Uterus (tissue), 3 donors: ENCODE measurements at regions not wholly inside any gene's neighbourhood (a gene's known extent, or its start where the extent isn't known, plus 50 kb on each side); places are given as distances from the start of the nearest gene placed in this dataset.

Experiments
- DNase-seq, 2 donors: peaks; one replicate each; pipeline ENCODE4 v3.0.0-alpha.2; 2019 to 2020
- H3K27ac ChIP-seq, 2 donors: fragments of 200-600 bp; sonication (generic); 1 replicate in 1 of 2; 2 replicates in 1 of 2; pipeline ENCODE4 v1.5.1; 2016 to 2018
- H3K27me3 ChIP-seq, 2 donors: fragments of 200-600 bp; sonication (generic); one replicate each; pipeline ENCODE4 v1.5.1; 2018 to 2019; ENCODE audit warnings: control low read depth in 1 of 2
- H3K36me3 ChIP-seq, 2 donors: fragments of 200-600 bp; sonication (generic); one replicate each; pipeline ENCODE4 v1.5.1; 2019; ENCODE audit warnings: control low read depth in 1 of 2
- H3K4me1 ChIP-seq, 2 donors: fragments of 200-600 bp; sonication (generic); one replicate each; pipeline ENCODE4 v1.5.1; 2018 to 2019; ENCODE audit warnings: control low read depth in 1 of 2
- H3K4me3 ChIP-seq, 2 donors: fragments of 200-600 bp; sonication (generic); 1 replicate in 1 of 2; 2 replicates in 1 of 2; pipeline ENCODE4 v1.5.1; 2018 to 2019; ENCODE audit warnings: mild to moderate bottlenecking in 1 of 2
- H3K9me3 ChIP-seq, 2 donors: fragments of 200-600 bp; sonication (generic); one replicate each; pipeline ENCODE4 v1.5.1; 2019; ENCODE audit warnings: control low read depth in 1 of 2
- POLR2A ChIP-seq, 2 donors: fragments of 450-650 bp; IDR thresholded peaks; one replicate each; pipeline ENCODE4 v1.6.1; 2016; ENCODE audit warnings: antibody characterized with exemption in 2 of 2, mild to moderate bottlenecking in 1 of 2, moderate library complexity in 1 of 2
- intact Hi-C: fragments of 100-400 bp; cut with DNase I; formaldehyde crosslinking; loops from one replicate; pipeline ENCODE4 v1.15.1; 2023; ENCODE audit warnings: low total_unique reads
- TF ChIP-seq, protein P1 (sequence below), 4 experiments: fragments of 200-600 bp in 2 of 4; fragments of 450-650 bp in 2 of 4; sonication (generic) in 2 of 4; IDR thresholded peaks; one replicate each; pipeline ENCODE4 v1.5.1; 2016 to 2019; ENCODE audit warnings: antibody characterized with exemption in 4 of 4, mild to moderate bottlenecking in 2 of 4, moderate library complexity in 1 of 4
- donor health status: DM: yes; HTN: yes; CAD: no.

GRCh38 chr3:18134386-18135059 is 290.6 kb downstream of the SATB1 start:
- Histone ChIP-seq H3K9me3 (no peaks in the 10 kb centered on the region), H3K27ac (no peak overlapping the region), H3K4me3 (no peak overlapping the region), H3K27me3 (no peaks in the 10 kb centered on the region), H3K4me1 (no peaks in the 10 kb centered on the region), H3K36me3 (no peaks in the 10 kb centered on the region)
- DNase-seq, result no peak
- intact Hi-C loops, result no loop called here
- TF ChIP-seq, protein P1, sequence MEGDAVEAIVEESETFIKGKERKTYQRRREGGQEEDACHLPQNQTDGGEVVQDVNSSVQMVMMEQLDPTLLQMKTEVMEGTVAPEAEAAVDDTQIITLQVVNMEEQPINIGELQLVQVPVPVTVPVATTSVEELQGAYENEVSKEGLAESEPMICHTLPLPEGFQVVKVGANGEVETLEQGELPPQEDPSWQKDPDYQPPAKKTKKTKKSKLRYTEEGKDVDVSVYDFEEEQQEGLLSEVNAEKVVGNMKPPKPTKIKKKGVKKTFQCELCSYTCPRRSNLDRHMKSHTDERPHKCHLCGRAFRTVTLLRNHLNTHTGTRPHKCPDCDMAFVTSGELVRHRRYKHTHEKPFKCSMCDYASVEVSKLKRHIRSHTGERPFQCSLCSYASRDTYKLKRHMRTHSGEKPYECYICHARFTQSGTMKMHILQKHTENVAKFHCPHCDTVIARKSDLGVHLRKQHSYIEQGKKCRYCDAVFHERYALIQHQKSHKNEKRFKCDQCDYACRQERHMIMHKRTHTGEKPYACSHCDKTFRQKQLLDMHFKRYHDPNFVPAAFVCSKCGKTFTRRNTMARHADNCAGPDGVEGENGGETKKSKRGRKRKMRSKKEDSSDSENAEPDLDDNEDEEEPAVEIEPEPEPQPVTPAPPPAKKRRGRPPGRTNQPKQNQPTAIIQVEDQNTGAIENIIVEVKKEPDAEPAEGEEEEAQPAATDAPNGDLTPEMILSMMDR (IDR thresholded peaks at IDR 0.05), result no peak
- no peak for TF ChIP-seq POLR2A (IDR thresholded peaks at IDR 0.05)

GRCh38 chr3:18132991-18133390 is 292.1 kb downstream of the SATB1 start:
- no peaks in the 10 kb centered on the region for H3K4me1 ChIP-seq
- intact Hi-C loops, result no loop called here
- H3K36me3 ChIP-seq, result no peaks in the 10 kb centered on the region
- no peak for TF ChIP-seq POLR2A (IDR thresholded peaks at IDR 0.05)
- TF ChIP-seq, protein P1 (IDR thresholded peaks at IDR 0.05), result no peak
- no peak for DNase-seq
- no peak overlapping the region for H3K27ac ChIP-seq
- H3K27me3 ChIP-seq, result no peaks in the 10 kb centered on the region
- no peak overlapping the region for H3K4me3 ChIP-seq
- H3K9me3 ChIP-seq, result no peaks in the 10 kb centered on the region

DNA sequence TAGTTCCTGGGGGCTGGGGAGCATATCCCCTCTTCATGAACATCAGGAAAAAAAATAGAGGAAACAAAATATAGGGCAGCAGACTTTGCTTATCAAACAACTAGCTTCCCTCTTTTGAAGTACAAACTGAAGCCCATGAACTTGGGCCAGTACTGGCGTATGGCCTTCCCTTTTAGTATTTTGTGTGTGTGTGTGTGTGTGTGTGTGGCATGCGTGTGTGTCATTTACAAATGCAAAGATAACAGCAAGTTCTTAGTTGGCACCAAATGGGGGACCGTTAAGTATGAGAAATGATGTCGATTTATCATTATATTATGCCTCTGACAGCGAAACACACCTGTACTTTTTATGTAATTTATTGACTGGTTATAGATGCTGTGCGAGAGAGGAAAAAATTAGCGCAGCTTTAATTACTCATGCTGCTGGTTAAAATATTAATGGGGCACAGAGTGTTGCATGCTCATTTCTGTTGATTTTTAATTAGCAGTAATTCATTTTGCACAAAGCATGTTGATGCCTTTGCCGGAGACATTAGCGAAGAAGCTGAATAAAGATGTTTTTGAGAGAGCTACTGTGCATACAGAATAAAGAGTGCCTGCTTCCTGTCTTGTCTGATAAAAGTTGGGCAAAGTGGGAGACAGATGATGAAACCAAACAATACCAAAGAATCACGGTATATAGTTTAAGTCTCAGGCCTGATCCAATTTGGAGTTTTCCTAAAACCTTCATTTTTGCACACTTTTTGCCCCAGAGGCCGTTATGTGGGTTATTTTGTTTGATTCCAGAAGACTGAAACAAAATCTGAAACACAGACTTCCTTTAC is 297.1 kb downstream of the SATB1 start:
- H3K27ac ChIP-seq, result no peak overlapping the region
- H3K27me3 ChIP-seq, result no peaks in the 10 kb centered on the region
- no peak overlapping the region for H3K4me3 ChIP-seq
- H3K9me3 ChIP-seq, result no peaks in the 10 kb centered on the region
- TF ChIP-seq, protein P1 (IDR thresholded peaks at IDR 0.05), result no peak
- no peak for TF ChIP-seq POLR2A (IDR thresholded peaks at IDR 0.05)
- H3K4me1 ChIP-seq, result no peaks in the 10 kb centered on the region
- H3K36me3 ChIP-seq, result no peaks in the 10 kb centered on the region
- no peak for DNase-seq
- intact Hi-C loops, result no loop called here

DNA sequence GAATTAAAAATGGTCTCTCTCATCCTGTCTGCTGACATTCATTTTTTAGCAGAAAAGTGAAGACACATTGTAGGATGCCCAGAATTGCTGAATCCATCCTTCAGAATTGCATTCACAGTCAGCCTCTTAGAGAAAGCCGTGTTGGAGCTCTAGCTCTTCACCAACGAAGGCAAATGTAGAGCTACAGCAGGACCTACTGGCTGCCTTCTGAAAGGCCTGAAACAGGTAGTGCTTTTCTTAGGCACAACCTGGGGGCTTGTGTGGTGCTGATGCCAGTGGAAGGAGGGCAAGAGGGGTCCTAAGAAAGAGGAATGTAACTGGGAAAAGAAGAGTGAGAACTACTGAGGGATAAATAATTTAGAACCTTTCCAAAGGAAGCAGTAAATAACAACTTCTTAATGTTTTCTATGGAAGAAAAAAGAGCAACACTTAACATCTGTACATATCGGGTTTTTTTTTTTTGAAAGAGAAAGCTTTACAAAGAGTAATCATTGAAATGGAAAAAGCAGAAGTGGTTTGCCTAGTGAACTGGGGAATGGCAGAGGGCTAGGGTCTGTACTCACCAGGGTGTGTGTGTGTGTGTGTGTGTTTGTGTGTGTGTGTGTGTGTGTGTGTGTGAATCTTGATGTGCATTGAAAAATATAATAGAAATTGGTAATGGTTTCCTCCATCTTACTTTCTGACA is 297.8 kb downstream of the SATB1 start:
- Histone ChIP-seq H3K36me3 (no peaks in the 10 kb centered on the region), H3K9me3 (no peaks in the 10 kb centered on the region), H3K27me3 (no peaks in the 10 kb centered on the region), H3K4me1 (no peaks in the 10 kb centered on the region), H3K4me3 (no peak overlapping the region), H3K27ac (no peak overlapping the region)
- DNase-seq, result no peak
- TF ChIP-seq, protein P1 (IDR thresholded peaks at IDR 0.05), result no peak
- no peak for TF ChIP-seq POLR2A (IDR thresholded peaks at IDR 0.05)
- intact Hi-C loops, result no loop called here

DNA sequence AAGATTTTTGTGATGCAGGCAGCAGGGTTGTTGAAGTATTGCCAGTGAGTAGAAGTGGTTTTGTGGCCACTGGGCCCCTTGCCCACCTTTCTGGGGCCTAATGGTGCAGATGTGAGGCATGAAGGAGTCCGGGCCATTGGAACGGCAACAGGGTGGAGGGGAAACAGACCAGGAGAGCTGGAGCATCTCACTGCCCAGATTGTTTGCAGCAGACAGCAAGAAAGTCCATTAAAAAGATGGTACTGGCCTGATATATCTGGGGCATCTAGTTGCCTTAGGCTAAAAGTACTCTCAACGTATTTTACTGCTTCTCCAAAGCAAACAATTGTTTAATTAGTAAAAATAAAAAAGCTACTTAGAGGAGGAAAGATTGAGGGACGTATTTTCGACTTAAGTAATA is 298.4 kb downstream of the SATB1 start:
- Histone ChIP-seq H3K9me3 (no peaks in the 10 kb centered on the region), H3K4me1 (no peaks in the 10 kb centered on the region), H3K27ac (no peak overlapping the region), H3K36me3 (no peaks in the 10 kb centered on the region), H3K27me3 (no peaks in the 10 kb centered on the region), H3K4me3 (no peak overlapping the region)
- TF ChIP-seq POLR2A (IDR thresholded peaks at IDR 0.05), result no peak
- intact Hi-C loops, result no loop called here
- DNase-seq, result no peak
